GM10266 (cell line): ENCODE measurements at regions not wholly inside any gene's neighbourhood (a gene's known extent, or its start where the extent isn't known, plus 50 kb on each side); places are given as distances from the start of the nearest gene placed in this dataset.

Experiments
- DNase-seq: peaks from one replicate; pipeline ENCODE4 v3.0.0; 2012; ENCODE audit errors: extremely low spot score
- CTCF ChIP-seq: IDR thresholded peaks from 2 replicates; pipeline ENCODE4 v1.5.1; 2012; ENCODE audit warnings: mild to moderate bottlenecking, low read depth; ENCODE audit not compliant: control insufficient read depth, insufficient read depth; ENCODE audit errors: missing control alignments

- DNase-seq = no peak
- no peak for TF ChIP-seq CTCF
Measured at GRCh38 chr1:4851385-4852065, 197.1 kb downstream of the AJAP1 start.

DNA sequence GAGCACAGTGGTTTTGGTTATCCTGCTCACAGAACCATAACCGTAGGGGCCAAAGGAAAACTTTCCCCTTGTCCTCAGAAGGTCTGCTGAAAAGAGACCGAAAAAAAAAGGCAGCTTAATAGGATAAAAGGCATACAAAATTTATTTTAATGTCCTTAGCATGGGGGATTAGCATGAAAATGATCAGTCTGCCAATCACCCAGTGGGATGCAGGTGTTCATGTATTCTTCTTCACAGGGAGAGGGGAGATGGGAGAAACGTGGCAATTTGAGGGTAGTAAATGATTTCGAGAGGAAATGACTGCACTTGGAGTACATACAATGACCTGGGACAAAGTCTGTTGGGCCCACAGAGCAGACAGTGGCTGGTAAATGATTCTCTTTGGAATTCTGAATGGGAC, 194.0 kb downstream of the AJAP1 start:
- no peak for TF ChIP-seq CTCF
- no peak for DNase-seq

GRCh38 chr1:4847711-4848110, 193.3 kb downstream of the AJAP1 start:
- no peak for DNase-seq
- TF ChIP-seq CTCF = no peak
